Fibroblast of peridontal ligament (primary cell): ENCODE measurements at regions not wholly inside any gene's neighbourhood (a gene's known extent, or its start where the extent isn't known, plus 50 kb on each side); places are given as distances from the start of the nearest gene placed in this dataset.

Source experiments
- DNase-seq: peaks from one replicate; pipeline ENCODE4 v3.0.0-alpha.2; 2010; ENCODE audit errors: extremely low read depth

GRCh38 chr2:237030382-237030781 is 55.3 kb upstream of the COPS8 start:
- DNase-seq: no peak

GRCh38 chr2:237033536-237034060 is 52.1 kb upstream of the COPS8 start:
- DNase-seq: no peak

- no peak for DNase-seq
Observed at GRCh38 chr2:237035781-237036475, 49.8 kb upstream of the COPS8 start.
